OCI-LY3 (cell line): ENCODE measurements at regions not wholly inside any gene's neighbourhood (a gene's known extent, or its start where the extent isn't known, plus 50 kb on each side); places are given as distances from the start of the nearest gene placed in this dataset.
A peak's percentile ranks its signal among the peaks of the same experiment; 100 is the strongest.

Source experiments
- CTCF ChIP-seq: fragments of 200-600, 300-600 bp; sonication (generic); IDR thresholded peaks from 2 replicates; pipeline ENCODE4 v1.5.1; 2014; ENCODE audit warnings: antibody characterized with exemption, low read length, low read depth
- EZH2phosphoT487 ChIP-seq: fragments of 200-600 bp; shearing (Covaris generic); IDR thresholded peaks from 2 replicates; pipeline ENCODE4 v1.6.1; 2018; ENCODE audit warnings: antibody characterized with exemption, mixed run types, low read depth

GRCh38 chr6:134437376-134437775 is 119.5 kb upstream of the SGK1 start:
- no peak for TF ChIP-seq EZH2phosphoT487
- TF ChIP-seq CTCF, result peak; percentile 17; the same call in 1 of the 2 replicates
